NT2/D1 (cell line): ENCODE measurements at regions not wholly inside any gene's neighbourhood (a gene's known extent, or its start where the extent isn't known, plus 50 kb on each side); places are given as distances from the start of the nearest gene placed in this dataset.

ENCODE experiments used
- DNase-seq: peaks from one replicate; pipeline ENCODE4 v3.0.0-alpha.2; 2011; ENCODE audit warnings: low read depth, low spot score
- H3K27me3 ChIP-seq: 2 replicates; pipeline ENCODE4 v1.6.0; 2011; ENCODE audit warnings: mild to moderate bottlenecking; ENCODE audit not compliant: insufficient read length, insufficient read depth
- H3K36me3 ChIP-seq: 2 replicates; pipeline ENCODE4 v1.6.1; 2011; ENCODE audit warnings: mild to moderate bottlenecking, low read length, mixed read lengths; ENCODE audit not compliant: insufficient read depth, insufficient read length
- H3K4me1 ChIP-seq: 2 replicates; pipeline ENCODE4 v1.5.1; 2011; ENCODE audit not compliant: insufficient read depth, insufficient read length
- H3K4me3 ChIP-seq: 2 replicates; pipeline ENCODE4 v1.5.1; 2011; ENCODE audit warnings: low read depth; ENCODE audit not compliant: insufficient read length
- H3K9ac ChIP-seq: 2 replicates; pipeline ENCODE4 v1.6.0; 2011; ENCODE audit warnings: low read depth; ENCODE audit not compliant: insufficient read length
- H3K9me3 ChIP-seq: 2 replicates; pipeline ENCODE4 v1.5.1; 2011; ENCODE audit warnings: mild to moderate bottlenecking, low read length; ENCODE audit not compliant: insufficient read depth
- SUZ12 ChIP-seq: IDR thresholded peaks from 2 replicates; pipeline ENCODE4 v1.6.1; 2011; ENCODE audit not compliant: insufficient read length, insufficient read depth; ENCODE audit errors: extremely low read depth
- YY1 ChIP-seq: IDR thresholded peaks from 2 replicates; pipeline ENCODE4 v1.6.1; 2011; ENCODE audit not compliant: insufficient read length, insufficient read depth
- ZNF274 ChIP-seq: IDR thresholded peaks from 2 replicates; pipeline ENCODE4 v1.6.1; 2011; ENCODE audit warnings: mild to moderate bottlenecking, low read depth, low read length

GRCh38 chr16:85461022-85461813, 151.9 kb upstream of the GSE1 start:
- Histone ChIP-seq H3K27me3 (peaks cover 43% of the 10 kb centered on the region), H3K9me3 (no peaks in the 10 kb centered on the region), H3K4me3 (peak overlapping the region; percentile 12), H3K36me3 (no peaks in the 10 kb centered on the region), H3K9ac (peak overlapping the region; percentile 87), H3K4me1 (peaks cover 55% of the 10 kb centered on the region)
- no peak for DNase-seq
- TF ChIP-seq SUZ12 (no peak), ZNF274 (no peak), YY1 (no peak)

DNA sequence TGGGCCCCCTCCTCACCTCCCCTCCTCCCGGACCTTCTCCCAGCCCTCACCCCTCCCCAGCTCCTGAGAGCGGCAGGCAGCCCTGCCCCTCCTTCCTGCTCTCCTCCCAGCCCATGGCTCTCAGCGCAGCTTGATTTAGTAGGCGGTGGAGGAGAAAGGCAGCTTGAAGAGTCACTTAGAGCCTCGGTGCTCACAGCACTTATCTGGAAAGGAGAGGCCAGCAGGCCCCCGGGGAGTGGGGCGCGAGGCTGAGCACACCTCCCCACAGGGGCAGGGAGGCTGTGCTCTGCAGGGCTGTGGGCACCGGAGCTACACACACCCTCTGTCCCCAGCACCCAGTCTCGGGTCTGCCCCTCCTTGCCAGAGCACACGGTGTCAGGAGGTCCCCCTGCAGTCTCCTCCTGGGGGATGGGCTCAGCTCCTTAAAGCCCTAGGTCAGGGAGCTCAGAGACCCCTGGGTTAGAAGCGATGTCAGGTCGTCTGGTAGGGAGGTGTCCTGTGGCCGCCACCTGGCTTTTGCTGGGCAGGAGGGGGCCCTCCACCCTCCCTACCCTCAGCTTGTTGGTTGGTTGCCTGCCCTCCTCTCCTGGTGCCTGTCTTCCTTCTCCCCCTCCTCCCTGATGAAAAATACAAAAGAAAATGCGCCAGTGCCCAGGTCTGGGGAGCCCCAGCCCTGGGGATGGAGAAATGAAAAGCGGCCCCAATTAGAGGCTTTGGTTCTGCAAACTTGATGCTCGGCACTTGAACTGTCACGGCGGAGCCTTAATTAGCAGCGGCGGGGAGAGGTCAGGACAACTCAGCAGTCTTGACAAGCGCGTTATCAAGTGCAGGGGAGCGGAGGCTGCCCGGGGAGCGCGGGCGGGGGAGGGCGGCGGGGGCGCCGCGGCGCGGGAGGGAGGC, 151.1 kb upstream of the GSE1 start:
- peaks cover 43% of the 10 kb centered on the region for H3K27me3 ChIP-seq
- peaks cover 55% of the 10 kb centered on the region for H3K4me1 ChIP-seq
- DNase-seq = peak; percentile 81
- no peak for TF ChIP-seq SUZ12
- TF ChIP-seq ZNF274 = no peak
- no peak for TF ChIP-seq YY1
- peak overlapping the region; percentile 87 for H3K9ac ChIP-seq
- H3K4me3 ChIP-seq = peak overlapping the region; percentile 44
- no peaks in the 10 kb centered on the region for H3K36me3 ChIP-seq
- no peaks in the 10 kb centered on the region for H3K9me3 ChIP-seq

DNA sequence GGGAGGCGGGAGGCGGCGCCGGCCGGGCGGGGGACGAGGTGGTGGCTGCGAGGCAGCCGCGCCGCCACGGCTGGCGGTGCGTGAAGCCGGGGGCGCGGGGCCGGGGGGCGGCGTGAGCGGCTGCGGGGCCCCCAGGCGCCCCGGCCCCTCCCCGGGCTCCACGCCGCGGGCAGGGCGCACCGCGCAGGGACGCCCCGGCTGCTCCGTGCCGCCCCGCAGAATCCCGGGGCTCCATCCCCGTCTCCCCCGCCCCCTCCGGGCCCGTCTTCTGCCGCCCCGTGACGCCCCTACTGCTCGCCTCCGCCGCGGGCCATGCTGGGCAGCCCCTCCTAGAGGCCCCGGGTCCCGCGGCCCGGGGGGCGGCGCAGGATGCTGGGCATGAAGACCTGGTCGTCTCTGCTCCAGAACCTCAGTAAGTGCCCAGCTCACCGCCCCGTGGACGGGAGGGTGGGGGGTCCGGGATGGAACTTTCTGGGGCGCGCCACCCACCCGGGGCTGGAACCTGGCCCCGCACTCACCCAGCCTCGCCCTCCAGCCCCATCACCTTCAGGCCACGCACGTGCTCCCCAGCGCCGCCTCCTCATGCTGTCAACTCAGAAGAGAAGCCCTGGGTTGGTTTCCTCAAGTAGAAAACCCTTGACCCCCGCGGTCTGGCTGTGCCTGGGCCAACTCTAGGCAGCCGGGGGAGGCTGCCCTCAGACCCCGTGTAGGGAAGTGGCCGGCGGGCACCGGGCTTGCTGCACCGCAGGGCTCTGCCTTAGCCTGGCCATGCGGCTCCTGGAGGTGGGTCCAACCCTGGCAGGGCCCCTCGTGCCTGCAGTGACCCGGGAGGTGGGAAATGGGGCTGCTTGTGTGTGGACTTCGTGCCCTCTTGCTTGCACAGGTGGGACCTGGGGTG, 150.2 kb upstream of the GSE1 start:
- Histone ChIP-seq H3K9me3 (no peaks in the 10 kb centered on the region), H3K36me3 (no peaks in the 10 kb centered on the region), H3K4me1 (peaks cover 50% of the 10 kb centered on the region), H3K9ac (peak overlapping the region; percentile 52), H3K4me3 (peak overlapping the region; percentile 22), H3K27me3 (peaks cover 43% of the 10 kb centered on the region)
- TF ChIP-seq ZNF274 (no peak), YY1 (no peak), SUZ12 (no peak)
- DNase-seq = no peak

DNA sequence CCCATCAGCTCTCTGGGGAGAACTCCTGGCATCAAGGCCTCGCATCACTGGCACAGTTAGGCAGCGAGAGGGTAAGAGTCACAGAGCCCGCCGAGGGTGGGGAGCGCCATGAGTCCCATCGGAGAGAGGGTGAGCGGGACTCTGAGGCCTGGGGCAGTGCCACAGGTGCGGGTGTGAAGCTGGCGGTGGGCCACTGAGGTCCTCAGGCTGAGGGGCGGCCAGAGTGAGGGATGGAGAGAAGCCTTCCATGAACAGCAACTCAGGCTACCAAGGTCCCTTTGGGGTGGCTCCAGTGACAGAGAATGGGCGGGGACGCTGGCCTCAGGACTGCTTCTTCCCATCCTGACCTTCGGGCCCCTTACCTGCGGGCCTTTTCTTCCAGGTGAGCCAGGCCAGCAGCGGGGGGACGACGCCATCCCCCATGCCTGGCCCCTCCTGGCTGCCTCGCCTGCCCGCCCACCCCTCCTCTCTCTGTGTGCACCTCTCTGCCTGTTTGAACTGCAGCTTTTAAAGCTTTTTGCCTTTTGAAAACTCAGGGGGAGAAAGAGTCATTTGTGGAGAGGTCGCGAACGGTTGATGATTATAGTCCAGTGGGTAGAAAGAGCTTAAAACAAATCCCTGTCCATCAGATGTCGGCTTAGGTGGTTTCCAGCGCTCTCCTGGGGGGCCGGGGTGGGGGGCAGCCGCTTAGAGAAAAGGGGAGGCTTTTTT, 149.3 kb upstream of the GSE1 start:
- Histone ChIP-seq H3K36me3 (no peaks in the 10 kb centered on the region), H3K27me3 (peaks cover 36% of the 10 kb centered on the region), H3K9me3 (no peaks in the 10 kb centered on the region), H3K9ac (peak overlapping the region; percentile 52), H3K4me3 (peak overlapping the region; percentile 22), H3K4me1 (peaks cover 48% of the 10 kb centered on the region)
- DNase-seq = no peak
- no peak for TF ChIP-seq SUZ12
- TF ChIP-seq ZNF274 = no peak
- no peak for TF ChIP-seq YY1

DNA sequence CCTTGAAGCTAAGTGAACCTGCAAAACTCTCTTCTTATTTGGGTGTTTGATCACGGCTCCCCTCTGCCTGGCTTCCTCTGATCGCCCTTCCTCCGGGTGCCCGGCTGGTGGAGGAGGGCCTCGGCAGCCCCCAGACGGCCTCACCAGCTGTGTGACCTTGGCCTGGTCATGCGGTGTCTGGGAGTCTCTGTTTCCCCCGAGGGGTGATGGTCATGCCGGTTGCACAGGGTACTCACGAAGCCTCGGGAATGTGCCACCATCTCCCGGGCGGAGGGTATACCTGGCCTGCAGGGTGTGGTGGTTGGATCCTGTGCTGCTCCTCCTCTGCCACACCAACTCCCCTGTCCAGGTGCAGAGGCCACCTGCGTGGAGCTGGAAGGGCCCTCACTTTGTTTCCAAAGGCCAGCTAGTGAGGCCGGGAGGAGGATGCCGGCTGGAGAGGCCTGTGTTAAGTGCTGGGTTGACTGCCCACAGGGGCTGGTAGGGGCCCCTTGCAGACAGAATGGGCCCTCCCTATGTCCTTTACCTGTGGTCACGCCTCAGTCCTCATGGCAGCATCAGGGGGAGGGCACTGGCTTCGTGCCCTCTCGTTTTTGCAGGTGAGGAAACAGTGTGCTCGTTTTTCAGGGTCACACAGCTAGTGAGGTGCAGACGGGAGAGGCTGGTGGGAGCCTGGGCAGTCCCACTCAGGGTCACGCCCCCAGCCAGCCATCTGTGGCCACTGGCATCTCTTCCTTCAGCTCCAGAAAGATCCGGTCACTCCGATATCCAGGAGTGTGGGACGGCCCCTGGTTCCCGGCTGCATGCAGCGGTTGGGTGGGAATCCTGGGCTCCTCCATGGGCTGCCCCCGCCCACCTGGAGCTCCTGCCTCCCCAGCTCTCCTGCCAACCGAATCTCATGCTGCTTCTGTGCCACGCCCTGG, 148.5 kb upstream of the GSE1 start:
- Histone ChIP-seq H3K27me3 (peaks cover 29% of the 10 kb centered on the region), H3K4me1 (peaks cover 42% of the 10 kb centered on the region), H3K9ac (peak overlapping the region; percentile 11), H3K36me3 (no peaks in the 10 kb centered on the region), H3K4me3 (no peak overlapping the region), H3K9me3 (no peaks in the 10 kb centered on the region)
- TF ChIP-seq ZNF274 = no peak
- no peak for TF ChIP-seq SUZ12
- no peak for TF ChIP-seq YY1
- DNase-seq = no peak
